Stimulated activated CD4-positive, alpha-beta T cell treated with anti-CD3 and anti-CD28 coated beads, Interleukin-15, amount 100 ng/mL, for 1 hour (primary cell): ENCODE measurements at regions not wholly inside any gene's neighbourhood (a gene's known extent, or its start where the extent isn't known, plus 50 kb on each side); places are given as distances from the start of the nearest gene placed in this dataset.
"Not testable (repeated sequence)": the region's sequence is repeated elsewhere in the genome, so short reads cannot be mapped to it uniquely, and the experiment has no call there.

ENCODE experiments used
- DNase-seq, 2 donors: peaks; one replicate each; pipeline ENCODE4 v3.0.0-alpha.2; 2020; ENCODE audit warnings: low read depth in 1 of 2, low spot score in 1 of 2

DNA sequence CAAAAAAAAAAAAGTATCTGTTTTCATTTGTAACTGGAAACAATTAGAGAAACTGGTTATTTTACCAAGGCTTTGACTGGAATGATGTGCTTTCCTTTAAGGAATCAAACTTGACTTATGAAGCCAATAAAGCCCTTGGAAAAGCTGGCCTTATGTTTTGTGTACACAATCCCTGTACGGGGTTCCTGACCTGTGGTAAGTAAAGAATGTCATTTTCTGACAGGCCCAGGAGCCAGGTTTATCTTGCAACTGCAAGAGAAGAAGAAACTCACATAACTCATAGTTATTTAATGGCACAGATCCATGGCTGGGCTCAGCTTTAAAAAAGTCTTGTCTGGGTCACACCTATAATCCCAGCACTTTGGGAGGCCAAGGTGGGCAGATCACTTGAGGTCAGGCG, 235.9 kb upstream of the RAI14 start:
- DNase-seq: not testable (repeated sequence)

DNA sequence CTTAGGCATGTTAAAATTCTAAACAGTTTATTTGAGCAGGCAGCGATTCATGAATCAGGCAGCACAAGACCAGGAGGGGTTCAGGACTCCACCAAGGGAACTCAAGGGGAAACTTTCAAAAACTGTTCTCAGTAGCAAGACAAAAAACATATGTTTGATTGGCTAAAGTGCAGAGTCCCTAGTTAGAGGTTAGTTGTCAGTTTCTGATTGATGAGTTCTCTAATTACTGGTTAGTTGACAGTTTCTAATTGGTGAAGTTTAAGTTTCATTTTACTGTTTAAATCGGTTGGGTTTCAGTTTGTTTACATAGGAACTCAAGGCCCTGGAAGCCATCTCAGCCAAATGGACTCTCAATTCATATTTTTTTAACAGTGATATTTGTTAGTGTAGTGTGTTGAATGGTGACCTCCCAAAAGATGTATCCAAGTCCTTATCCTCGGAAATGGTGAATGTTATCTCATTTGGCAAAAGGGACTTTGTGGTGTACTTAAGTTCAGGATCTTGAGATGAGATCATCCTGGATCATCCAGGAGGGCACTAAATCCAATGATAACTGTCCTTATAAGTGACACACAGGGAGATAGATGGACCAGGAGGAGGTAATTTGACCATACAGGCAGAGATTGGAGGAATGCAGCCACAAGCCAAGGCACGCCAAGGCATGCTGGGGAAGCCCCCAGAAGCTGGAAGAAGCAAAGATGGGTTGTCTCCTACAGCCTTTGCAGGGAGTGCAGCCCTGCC, 219.2 kb upstream of the RAI14 start:
- DNase-seq: no peak

DNA sequence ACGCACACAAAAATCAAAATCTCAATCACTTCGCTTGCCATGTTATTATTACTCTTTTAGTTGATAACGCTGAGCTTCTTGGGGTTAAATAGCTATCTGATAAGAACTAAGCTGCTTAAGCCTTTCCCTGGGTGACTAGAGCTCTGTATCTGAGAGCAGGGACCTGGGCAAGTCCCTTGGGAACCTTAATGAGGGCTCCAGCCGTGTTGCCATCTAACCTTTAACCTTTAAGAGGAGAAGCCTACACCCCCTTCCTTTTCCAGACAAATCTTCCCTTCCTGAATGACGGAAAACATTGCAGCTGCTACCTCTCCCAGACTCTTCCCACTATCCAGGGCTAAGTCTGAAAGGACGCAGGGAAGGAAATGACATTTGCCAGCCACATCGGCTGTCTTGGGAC, 216.5 kb upstream of the RAI14 start:
- no peak for DNase-seq

DNA sequence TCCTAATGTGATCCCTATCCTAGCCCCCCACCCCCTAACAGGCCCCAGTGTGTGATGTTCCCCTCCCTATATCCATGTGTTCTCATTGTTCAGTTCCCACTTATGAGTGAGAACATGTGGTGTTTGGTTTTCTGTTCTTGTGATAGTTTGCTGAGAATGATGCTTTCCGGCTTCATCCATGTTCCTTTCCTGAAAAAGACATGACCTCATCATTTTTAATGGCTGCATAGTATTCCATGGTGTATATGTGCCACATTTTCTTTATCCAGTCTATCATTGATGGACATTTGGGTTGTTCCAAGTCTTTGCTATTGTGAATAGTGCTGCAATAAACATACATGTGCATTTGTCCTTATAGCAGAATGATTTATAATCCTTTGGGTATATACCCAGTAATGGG, 214.4 kb upstream of the RAI14 start:
- DNase-seq: not testable (repeated sequence)

DNA sequence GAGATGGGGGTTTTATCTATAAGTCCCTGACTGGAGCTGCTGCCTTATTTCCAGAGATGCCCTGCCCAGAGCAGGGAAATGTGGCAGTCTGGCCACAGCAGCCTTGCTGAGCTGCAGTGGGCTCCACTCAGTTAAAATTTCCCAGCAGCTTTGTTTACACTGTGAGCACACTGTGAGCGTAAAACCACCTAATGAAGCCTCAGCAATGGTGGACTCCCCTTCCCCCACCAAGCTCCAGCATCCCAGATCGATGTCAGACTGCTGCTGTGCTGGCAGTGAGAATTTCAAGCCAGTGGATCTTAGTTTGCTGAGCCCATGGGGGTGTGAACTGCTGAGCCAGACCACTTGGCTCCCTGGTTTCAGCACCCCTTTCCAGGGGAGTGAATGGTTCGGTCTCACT, 208.7 kb upstream of the RAI14 start:
- DNase-seq: no peak

DNA sequence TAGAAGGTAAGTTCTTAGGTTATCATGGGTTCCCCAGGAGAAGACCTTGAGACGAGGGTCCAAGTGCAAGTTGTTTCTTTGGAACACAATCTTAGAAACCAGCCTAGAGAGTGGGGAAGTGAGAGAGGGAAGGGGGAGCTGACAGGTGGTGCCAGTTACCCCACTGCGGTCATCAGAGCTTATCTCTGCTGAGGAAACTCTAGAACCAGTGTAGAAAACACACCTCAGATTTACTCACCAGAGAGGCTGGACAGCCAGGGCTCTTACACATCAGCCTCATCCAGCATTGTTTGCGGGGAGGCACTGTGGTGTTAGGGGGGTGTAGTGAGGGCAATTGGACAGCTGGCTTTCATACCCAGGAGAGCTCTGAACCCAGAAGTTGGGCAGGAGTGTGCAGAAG, 206.5 kb upstream of the RAI14 start:
- no peak for DNase-seq

DNA sequence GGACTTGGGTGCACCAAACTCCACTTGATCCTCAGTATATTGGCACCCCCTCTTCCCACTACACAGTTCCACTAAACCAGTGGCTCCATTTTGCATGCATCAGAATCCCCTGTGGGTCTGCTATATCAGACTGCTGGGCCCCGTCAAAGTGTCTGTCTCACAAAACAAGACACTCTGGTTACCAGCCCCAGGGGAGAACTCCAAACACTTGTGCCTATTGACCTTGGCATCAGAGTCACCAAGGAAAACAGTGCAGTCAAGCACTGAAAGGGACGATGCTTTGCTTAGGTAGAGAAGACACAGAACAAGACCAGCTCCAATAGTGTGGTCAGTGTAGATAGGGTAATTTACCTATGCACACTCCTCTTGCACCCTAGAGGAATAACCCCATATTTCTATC, 205.8 kb upstream of the RAI14 start:
- no peak for DNase-seq

DNA sequence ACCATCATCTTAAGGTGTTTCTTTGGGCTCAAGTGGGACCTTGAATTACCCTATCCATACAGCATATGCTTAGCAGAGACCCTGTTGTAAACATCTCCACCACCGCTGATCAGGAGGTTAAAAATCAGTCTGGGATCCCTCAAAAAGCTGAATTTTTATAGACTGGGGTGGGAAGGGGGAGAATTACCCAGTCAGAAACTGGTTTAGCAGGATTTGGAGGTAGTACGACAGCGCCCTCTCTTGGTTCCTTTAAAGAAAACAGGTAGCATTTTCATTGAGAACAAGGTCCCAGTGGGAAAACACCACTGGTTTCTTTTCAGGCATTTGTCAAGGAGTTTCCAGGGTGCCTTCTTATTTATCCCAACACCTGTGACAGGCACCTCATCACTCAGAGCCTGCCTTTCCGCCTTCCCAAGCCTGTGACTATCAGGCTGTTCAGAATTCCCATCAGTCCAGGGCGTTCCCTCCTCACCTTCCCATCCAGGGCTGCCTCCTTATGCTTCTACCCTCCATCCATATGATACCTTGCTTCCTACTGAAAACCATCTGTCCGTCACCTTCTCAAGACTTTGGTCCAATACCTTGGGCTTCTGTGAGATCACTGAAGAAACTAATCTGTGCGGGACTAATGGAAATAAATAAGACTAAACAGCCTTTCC, 203.8 kb upstream of the RAI14 start:
- no peak for DNase-seq

DNA sequence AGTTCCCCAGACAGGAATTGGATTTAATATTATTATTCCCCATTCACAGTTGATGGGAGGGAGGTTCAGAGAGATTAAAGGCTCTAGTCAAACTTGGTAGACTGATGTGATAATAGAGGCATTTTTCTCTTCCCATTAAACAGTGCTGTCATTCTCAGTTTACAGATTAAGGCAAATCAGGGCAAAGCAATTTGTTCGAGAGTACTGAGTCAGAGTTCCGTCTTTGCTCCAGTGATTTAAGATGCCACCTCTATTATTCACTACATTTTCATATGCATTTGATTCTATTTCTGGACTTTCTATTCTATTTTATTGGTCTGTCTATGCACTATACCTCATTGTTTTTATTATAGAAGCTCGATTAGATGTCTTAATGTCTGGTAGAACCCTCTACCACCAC, 201.0 kb upstream of the RAI14 start:
- DNase-seq: no peak

DNA sequence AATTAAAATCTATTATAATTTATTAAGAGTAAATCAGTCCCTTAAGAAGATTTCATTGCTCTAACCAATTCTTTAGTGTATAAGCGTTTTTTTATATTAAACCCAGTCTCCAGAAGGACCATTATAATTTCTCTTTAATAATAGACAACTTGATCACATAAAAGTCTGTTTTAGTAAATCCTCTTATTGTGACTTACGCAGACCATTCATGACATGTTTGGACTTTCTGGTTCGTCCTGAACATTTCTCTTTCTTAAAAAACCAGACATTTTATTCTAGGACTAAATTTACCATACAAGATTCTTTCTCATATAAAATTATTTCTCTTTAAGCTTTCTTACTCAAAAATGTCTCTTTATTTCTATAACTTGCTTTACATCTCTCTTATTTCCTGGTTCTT, 196.2 kb upstream of the RAI14 start:
- no peak for DNase-seq

DNA sequence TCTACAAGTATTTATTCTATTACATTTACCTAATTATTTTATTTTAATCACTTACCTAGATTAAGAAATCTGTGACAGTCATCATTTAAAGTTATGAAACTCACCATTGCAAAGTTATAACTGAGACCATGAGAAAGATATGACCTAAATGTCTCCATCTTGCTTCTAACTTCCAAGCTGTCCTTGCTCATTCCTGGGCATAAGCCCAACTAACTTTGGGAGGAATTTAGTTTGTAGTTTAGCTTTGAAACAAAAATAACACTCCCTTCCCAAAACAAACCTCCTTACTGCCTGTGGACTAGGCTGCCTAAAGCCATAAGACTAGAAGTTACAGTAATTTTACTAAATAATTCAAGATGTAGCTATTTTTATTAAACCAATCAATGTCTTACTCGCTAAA, 195.6 kb upstream of the RAI14 start:
- no peak for DNase-seq

DNA sequence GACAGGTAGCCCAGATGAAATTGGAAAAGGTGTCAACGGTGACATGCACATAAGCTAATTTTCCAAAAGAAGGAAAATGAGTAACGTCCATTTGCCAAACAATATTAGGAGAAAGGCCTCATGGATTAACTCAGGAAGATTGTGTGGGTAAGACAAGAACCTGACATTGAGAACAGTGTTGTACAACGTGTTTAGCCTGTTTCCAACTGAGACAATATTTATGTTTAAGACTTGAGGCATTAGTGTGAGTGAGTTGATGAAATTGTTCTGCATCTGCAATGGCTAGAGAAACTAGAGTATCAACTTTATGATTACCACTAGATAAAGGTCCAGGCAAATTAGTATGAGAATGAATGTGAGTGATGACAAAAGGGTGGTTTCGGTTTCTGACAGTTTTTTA, 191.3 kb upstream of the RAI14 start:
- DNase-seq: no peak

DNA sequence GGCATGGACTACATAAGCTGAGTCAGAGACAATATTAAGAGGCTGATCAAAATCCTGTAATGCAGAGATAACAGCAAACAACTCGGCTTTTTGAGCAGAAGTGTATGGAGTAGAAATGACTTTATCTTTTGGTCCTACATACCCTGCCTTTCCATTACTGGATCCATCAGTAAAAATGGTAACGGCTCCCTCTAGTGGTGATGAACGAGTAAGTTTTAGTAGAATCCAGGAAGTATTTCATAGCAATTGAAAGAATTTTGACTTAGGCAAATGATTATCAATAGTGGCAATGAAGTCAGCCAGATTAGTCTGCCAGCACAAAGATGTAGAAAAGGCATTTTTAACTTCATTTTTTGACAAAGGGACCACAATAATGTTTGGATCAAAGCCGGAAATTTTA, 190.8 kb upstream of the RAI14 start:
- not testable (repeated sequence) for DNase-seq

DNA sequence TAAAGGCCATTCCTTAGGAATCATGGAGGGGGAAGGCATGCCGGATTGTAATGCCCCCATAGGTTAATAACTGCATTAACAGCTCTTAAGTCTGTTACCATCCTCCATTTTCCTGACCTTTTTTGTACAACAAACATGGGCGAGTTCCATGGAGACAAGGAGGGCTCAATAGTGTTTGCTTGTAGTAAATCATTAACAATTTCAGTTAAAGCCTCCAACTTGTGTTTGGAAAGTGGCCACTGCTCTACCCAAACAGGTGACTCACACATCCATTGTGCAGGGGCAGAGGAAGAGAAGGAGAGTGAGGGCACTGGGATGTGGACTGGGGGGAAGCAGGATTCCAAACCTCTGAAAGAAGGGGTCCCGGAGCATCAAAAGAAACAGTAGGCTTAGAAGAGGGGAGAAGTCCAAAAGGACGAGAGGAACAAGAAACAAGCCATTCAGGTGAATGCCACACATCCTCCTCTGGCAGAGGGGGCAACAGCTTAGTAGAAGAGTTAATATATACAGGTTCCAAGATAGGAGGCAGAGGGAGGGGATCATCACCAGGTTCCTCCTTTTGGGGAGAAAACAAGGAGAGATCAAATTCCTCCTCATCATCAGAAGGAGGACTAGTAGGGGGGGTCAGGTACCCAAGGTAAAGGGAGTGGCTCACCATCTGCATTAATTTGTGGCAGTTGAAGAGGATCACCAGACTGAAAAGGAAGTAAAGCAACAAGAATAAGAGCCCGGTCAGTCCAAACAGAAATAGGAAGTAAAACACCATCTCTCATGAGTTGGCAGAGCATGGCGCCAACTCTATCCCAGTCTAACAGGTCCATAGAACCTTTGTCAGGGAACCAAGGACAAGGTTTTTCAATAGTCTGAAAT, 189.4 kb upstream of the RAI14 start:
- not testable (repeated sequence) for DNase-seq

DNA sequence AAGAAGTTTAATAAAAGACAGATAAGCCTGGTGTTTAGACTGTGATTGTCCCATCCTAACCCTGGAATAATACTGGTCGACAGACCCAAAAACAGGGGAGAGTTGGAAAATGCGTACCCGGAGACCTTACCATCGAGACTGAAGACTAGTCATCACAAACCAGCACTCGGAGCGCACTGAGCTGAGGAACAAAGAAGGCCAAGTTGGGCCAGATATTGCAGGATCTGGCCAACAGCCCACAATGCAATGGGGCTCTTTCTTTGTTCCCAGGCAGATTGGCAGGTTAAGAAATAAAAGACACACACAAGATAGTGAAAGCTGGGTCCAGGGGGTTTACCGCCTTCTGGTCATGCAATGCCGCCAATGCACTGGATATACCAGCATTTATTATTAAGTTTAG, 188.7 kb upstream of the RAI14 start:
- DNase-seq: no peak

DNA sequence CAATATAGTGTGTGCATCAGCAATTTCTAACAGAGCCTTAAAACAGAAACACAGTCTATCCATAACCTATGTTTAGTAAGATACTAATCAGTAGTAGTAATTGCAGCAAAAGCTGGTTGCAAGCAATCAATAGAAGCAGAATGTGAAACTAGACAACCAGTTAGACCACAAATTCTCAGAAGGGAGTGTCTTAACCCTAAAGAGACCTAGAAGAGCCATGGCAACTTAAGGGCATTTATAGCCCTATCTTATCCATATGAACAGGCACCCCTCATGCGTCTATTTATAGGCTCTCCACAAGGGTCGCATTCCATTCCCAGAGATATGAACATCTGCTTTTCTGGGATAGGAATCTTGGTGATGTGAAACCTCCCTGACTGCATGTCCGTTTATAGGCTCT, 188.1 kb upstream of the RAI14 start:
- not testable (repeated sequence) for DNase-seq

DNA sequence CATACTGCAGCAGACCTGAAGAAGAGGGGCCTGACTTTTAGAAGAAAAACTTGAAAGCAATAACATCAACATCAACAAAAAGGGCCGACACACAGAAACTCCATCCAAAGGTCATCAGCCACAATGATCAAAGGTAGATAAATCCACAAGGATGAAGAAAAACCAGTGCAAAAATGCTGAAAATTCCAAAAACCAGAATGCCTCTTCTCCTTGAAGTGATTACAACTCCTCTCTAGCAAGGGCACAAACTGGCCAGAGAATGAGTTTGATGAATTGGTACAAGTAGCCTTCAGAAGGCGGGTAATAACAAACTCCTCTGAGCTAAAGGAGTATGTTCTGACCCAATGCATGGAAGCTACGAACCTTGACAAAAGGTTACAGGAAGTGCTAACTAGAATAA, 186.2 kb upstream of the RAI14 start:
- no peak for DNase-seq

DNA sequence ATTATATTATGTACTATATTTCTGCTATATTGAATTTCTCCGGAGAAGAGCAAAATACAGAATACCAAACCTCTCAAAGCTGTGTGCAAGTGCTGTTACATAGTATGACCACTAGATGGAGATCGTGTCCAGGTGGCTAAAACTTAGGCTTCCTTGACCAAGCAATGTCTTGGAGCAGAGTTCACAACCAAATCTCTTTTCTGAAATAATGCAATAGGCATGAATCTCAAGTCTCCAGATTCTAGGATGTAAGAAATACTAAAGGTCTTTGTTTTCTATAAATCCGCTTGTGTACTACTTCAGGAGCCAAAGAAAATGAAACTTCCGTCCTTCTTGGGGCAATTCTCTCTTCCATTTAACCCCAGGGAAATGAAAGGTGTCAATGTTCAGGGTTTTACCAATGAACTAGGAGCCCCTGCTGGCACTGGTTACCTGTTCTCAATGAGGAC, 181.5 kb upstream of the RAI14 start:
- no peak for DNase-seq

DNA sequence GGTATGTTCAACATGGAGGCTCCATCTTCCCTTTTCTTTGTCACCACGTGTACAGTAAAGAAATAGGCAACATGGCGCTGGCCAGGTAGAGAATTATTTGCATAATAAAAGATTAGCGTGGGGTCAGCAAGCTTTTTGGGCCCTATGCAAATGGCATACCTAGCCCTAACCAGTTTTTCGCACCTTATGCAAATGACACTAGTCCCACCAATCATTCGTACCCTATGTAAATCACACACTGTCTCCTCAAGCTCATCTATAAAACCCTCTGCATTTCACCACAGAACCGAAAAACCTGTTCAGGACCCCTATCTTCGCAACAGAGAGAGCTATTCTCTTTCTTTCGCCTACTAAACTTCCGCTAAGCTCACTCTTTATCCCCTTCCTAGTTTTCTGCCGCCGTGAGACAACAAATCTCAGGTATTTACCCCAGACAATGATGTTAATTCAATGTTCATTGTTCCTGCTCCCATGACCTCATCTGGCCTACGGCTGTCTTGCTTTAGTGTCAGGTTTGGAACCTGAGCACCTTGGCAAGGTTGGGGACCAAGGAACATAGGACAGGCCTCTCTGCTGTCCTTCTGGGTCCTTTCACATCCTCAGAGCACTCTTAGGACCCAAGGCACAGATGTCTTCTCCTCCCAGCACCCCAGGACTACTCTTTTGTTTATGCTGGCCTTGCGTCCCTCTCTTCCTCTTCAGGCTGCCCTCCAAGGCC, 180.7 kb upstream of the RAI14 start:
- no peak for DNase-seq

DNA sequence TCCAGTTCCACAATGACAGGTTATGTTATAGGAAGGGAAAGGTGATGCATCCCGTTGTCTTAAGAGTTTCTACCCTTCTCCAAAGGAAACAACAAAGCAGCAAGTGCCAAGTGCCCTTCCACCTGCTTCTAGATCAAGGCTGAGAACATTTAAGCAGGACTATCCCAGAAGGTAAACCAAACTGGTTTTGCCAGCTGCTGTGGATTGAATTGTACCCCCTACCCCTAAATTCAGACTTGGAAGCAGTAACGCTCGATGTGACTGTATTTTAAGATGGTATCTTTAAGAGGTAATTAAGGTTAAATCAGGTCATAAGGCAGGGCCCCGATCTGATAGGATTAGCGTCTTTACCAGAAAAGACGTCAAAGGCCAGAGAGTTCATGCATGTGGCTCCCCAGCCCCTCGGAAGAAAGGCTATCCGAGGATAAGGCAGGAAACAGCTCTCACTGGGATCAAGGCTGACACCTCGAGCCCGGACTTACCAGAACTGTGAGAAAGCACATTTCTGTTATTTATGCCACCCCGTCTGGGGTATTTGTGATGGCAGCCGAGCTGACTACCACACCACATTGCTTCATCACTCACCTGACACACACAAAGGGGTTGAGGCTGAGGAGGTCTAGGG, 179.1 kb upstream of the RAI14 start:
- DNase-seq: no peak
